DMS53 treated with DMSO at 0.1 percent for 48 hours (cell line): ENCODE measurements at regions not wholly inside any gene's neighbourhood (a gene's known extent, or its start where the extent isn't known, plus 50 kb on each side); places are given as distances from the start of the nearest gene placed in this dataset.
A peak's percentile ranks its signal among the peaks of the same experiment; 100 is the strongest.
"Not testable (repeated sequence)": the region's sequence is repeated elsewhere in the genome, so short reads cannot be mapped to it uniquely, and the experiment has no call there.

Source experiments
- DNase-seq: peaks from one replicate; lab custom pipeline; 2025; ENCODE audit not compliant: unreplicated experiment; lab: John Stamatoyannopoulos, UW

DNA sequence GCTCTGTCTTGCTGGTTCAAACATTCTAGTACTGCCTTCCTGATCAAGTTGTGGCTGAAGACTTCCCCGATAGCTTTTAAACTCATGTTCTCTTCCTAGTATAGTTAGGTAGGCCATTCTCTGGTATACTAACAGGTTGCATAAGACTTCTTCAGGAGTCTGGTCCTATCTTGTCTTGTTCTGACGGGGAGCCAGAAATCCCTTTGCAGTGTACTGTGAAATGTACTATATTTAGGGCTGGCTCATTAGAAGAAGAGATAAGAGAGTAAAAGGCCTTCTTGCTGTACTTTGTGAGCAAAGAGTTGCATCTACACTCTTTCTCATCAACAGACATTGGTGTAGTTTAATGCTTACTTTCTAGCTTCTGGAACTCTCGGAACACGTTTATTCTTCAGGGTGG, 331.9 kb downstream of the NUP35 start:
- no peak for DNase-seq

DNA sequence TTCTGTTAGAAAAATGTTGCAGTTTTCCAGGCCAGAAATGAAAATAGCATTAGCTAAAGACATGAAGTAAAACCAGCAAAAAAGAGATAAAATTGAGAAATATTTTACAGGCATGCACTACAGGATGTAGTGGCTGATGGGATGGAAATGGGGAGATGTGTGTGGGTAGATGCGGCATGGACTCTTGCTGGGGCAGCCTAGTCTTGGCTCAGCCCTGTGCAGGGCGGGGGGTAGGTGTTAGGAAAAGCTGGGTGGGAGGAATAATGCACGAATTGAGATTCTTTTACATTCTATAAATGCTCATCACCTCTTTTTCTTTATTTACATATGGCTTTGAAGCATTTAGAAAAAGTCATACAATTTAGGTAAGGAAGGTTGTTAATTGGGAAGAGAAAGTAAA, 334.2 kb downstream of the NUP35 start:
- DNase-seq = no peak

DNA sequence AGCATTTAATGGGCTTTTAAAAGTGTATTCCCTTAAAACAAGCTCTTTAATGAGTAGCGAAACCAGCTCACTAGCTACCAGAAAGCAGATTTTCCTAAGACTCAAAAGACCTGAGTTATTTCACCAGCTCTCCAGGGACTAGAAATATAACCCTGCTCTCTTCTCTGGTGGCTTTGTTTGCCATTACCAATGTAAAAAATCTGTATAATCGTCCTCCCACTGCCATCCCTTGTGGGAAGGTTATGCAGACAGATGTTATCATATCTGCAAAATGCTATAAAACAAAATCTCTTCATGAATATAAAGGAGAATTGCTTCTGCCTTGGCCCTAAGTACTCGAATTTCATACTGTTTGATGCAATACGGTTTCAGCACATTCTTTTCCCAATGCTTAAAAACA, 335.2 kb downstream of the NUP35 start:
- no peak for DNase-seq

DNA sequence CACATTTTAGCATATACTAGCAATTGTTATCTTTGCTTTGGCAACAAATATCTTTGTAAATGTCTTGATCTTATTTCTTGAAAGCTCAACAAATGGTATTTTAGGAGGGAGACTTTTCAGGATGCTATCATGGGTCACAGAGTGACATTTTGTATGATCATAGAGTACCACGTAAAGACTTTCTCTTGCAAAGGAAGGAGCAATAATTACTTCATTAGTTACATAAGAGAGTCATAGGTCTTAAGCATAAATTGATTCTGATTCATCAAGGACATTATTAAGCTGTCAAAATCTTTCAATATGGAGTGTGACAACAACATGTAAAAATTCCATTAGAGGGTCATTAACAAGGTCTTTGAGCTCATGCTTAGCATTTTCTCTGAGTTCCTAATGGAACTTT, 339.6 kb downstream of the NUP35 start:
- no peak for DNase-seq

DNA sequence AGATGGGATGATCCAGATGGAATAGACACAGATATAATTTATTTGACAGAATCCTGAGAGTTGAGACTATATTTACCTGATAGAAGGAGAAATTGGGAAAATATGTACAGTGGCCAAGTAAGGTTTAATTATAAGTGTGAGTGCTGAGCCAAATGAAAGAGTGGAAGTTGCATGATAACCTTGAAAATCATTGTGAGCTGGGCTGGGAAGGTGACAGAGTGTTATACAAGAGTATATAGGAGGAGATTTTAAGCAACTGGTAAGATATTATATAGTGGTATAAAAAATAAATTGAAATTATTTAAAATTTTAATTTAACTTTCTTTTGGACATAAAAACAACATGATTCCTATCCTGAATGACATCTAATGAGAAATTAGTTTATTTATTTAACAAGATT, 340.8 kb downstream of the NUP35 start:
- DNase-seq = no peak

DNA sequence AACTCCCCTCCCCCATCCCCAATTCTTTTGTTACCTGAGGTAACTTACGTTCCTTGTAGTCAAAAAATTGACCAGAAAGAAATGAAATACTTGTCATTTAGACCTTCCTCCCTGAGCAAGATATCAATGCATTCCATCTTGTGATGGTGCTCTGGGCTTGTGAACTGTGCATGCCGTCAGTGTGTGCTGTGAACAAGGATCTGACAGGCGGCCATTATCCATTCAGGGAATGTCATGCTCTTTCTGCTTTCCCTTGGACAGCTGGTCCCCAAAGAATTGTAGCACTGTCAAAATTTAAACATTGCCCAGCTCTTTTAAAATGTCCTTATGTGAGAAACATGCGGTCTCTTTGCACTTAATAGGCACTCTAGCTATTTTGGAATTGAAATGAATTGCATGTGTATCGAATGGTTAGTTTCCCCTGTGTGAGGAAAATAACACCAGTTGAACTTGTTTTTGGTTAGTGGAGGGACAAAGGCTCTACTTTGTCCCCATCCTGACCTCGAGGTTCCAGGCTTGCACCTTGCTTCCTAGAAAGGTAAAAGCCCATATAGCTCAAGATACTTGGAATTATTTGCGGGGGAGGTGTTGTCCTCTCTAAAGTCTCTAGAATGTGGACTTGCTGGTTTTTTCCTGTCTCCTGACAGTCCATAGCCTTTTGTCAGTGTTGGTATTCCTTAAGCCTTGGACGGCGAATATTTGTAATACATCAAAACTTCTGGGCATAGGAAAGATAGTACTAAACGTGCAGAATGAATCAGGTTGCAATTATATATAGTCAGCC, 350.9 kb downstream of the NUP35 start:
- no peak for DNase-seq

DNA sequence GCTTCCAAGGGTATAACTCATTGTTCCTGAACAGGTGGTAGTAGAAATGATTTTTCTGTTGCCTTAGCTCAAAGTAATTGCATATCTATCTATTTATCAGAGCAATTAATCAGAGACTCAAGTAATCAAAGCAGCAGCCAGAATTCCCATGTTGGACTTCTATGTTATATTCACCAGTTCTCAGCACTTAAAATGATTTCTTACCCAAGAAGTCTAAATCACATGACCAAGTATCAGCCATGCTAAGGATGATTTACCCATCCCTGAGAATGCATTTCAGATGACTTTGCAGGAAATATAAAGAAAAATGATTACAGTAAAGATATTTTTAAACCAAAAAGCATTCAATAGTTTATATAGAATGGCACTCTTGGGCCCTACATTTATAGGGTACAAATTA, 352.2 kb downstream of the NUP35 start:
- no peak for DNase-seq

DNA sequence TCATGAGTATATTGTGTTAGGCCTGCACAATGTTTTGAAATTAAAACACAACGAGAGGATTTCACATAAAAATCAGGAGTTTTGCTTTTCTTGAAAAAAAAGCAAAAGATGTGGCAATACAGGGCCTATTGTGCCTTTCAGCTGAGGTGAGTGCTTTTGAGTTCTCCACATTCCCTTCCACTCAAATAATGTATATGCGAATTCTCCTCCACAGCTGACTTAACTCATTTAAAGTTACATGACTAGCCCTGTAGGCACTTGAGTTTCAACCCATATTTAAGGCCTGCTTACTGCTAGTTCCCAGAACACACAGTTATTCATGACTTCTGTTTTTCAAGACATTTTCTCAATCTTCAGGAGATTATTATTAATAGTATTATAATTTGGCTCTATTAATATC, 353.1 kb downstream of the NUP35 start:
- no peak for DNase-seq

DNA sequence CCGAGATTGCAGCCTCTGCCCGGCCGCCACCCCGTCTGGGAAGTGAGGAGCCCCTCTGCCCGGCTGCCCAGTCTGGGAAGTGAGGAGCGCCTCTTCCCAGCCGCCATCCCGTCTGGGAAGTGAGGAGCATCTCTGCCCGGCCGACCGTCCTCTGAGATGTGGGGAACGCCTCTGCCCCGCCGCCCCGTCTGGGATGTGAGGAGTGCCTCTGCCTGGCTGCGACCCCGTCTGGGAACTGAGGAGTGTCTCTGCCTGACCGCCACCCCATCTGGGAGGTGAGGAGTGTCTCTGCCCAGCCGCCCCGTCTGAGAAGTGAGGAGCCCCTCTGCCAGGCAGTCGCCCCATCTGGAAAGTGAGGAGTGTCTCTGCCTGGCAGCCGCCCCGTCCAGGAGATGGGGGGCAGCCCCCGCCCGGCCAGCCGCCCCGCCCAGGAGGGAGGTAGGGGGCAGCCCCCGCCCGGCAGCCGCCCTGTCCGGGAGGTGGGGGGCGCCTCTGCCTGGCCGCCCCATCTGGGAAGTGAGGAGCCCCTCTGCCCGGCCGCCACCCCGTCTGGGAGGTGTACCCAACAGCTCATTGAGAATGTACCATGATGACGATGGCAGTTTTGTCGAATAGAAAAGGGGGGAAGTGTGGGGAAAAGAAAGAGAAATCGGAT, 354.8 kb downstream of the NUP35 start:
- not testable (repeated sequence) for DNase-seq

DNA sequence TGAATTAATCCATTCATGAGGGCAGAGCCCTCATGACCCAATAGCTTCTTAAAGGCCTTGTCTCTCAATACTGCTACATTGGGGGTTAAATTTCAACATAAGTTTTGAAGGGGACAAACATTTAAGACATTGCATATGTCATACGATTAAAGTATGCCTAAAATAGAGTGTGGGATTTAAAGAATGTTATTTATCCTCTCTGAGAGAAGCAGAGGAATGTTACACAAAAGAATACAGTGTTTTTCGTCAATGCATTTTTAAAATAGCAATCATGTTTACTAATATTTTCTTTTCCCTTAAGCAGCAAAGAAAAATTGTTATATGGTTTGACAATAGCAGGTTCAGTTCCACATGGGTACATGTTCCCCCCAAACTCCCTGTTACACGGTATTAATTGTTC, 363.1 kb downstream of the NUP35 start:
- DNase-seq = no peak

DNA sequence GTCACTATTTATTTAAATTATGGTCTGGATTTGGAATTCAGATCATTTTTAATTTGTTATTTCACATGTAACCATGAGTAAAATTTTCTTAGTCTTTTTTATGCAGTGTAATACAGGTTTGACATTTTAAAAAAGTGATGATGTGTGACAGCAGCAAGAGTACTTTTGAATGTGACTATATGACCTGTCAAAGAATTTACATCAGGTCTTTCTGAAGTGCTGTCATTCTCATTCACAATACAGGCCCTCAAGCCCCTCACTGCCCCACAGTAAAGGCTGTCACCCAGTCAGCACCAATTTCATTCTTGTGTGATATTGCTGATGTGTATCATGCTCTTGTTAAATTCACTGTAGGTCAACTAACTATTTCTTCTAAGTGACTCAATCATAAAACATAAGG, 364.2 kb downstream of the NUP35 start:
- no peak for DNase-seq

DNA sequence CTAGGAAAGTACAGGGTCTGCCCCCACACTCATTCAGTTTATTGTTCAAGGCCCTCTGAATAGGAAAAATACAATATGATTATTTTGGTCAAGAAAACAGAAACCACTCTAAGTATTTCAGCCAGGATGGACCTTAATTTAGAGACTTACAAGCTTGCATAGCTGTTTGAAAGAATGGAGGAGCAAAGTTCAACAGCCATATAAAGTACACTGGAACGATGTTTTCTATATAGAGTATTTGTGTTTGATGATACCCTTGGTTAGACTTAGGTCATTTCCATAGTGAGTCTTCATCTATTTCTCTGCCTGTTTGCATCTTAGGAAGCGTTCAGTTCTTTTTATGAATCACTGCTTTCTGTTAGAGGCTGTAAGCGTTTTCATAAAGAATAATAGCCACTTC, 366.2 kb downstream of the NUP35 start:
- DNase-seq = no peak

DNA sequence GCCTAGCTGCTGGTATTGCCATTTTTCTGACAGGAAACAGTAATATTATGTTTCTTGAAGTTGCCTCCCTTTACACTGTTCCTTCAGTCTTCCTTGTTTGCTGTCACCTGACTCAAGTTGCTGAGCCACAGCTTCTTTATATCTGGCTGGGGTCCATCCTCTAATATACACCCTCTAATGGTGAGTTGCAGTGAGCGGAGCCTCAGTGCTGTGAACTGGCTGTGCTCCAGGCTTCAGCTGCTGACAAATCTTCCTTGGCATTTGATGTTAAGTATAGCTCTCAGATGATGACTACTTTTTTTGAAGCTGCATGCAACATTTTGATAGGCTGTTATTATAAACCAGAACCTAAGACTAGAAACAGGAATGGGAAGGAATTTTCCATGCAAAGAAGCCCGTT, 366.7 kb downstream of the NUP35 start:
- no peak for DNase-seq

DNA sequence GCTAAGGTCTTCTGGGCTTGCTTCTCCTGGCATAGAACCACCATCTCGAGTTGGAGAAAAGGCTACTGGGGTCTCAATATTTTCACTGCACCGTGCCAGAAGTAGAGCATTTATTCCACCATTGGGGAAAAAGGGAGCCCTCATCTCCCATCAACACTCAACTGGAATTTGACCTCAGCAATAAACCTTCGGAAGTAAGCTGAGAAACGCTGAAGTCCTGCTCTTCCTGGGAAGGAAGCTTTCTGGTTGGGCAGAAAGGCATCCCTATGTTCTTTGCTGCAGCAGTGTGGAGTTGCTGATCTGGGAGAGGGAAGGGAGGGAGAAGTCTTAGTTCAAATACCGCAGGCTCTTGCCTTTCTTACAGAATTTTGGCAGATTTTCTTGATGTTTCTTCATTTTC, 368.8 kb downstream of the NUP35 start:
- no peak for DNase-seq

DNA sequence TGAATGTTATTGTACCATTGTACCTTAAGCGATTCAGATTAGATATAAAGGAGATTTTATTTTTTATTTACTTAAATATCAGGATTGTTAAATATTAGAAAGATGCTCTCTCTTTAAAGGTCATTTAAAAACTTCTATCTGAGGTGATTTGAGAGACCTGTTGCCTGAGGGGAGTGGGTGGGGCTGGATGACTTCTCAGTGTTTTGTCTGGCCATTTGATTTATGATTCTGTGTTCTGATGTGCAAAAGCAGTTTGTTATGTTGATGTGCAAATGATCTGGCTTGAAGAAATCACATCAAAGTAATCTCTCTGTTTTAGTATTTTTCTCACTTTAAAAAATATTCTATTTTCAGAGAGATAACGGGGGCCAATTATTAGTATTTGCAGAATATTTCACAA, 370.8 kb downstream of the NUP35 start:
- no peak for DNase-seq

DNA sequence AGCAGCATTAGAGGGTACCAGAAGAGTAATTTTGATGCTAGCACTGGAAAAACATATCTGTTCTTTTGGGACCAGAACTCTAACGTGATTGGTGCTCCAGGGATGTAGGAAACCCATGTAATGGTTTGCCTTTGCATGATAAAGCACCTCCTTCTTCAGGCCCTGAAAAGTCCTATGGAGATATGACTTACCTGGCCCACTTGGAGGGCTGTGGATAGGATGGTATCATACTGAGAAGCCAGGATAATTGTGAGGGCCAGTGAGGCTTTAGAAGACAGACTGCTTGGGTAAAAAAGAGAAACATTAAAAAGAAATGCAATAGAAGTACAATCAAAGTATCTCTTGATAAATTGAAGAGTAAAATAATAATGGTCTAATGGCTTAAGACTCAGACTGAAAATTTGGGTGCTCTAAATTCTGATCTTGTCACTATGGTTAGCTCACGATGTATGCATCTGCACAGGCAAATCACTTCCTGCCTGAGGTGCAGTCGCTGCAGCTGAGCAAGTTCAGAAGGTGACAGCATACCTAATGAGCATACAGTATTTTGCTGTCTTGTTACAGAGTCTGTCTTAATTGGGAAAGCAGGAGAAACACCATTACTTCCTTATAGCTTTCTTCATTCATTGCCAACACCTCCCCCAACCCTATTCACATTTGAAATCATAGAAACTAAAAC, 371.5 kb downstream of the NUP35 start:
- no peak for DNase-seq

DNA sequence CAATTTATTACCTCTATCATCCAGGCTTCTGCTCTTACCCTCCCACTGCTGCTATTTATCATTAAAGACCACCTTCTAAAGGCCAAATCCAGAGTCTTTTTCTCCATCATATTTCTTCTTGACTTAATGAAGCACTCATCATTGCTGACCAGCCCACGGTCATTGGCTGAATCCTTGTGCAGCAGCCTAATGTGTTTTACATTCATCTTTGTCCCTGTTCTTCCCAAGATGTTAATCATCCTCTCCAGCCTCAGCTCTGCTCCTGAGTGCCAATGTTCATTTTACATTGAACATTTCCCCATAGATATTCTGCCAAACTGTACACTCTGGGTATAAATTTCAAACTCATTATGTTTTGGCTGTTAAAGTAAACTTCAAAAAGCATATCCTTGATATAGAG, 373.6 kb downstream of the NUP35 start:
- DNase-seq = no peak

DNA sequence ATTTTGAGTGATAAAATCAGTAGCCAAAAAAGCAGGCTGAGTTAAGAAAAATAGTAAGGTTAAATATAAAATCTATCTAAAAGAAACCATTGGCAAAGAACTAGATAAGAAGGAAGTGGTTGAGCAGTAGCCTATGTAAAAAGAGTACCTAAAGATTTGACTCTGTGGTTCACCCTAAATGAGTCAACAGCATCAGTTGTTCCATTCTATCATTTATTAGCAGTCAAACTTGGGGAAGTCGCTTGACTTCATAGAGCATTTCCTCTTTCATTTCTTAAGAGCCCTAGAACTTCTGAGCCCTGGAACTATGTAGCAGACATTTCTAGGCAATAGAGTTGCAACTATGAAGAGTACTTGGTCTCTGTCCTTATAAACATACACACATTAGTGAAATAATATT, 381.7 kb downstream of the NUP35 start:
- DNase-seq = no peak

DNA sequence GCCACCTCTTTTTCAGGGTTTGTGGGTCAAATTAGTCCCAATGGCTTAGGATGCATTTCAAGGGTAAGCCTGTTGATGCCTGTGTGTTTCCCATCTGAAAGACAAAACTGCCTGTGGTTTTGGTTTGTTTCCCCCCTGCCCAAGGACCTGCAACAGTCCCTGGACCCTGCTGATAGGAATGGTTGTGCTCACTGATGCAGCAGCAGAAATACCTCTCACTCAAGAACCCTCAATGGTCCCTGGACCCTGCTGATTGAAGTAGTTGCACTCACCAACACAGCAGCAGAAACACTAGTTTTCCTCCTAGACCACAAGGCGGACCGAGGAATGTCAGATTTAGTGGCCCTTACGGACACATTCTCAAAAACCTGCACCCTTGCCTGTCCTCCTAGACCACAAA, 386.9 kb downstream of the NUP35 start:
- DNase-seq = no peak

DNA sequence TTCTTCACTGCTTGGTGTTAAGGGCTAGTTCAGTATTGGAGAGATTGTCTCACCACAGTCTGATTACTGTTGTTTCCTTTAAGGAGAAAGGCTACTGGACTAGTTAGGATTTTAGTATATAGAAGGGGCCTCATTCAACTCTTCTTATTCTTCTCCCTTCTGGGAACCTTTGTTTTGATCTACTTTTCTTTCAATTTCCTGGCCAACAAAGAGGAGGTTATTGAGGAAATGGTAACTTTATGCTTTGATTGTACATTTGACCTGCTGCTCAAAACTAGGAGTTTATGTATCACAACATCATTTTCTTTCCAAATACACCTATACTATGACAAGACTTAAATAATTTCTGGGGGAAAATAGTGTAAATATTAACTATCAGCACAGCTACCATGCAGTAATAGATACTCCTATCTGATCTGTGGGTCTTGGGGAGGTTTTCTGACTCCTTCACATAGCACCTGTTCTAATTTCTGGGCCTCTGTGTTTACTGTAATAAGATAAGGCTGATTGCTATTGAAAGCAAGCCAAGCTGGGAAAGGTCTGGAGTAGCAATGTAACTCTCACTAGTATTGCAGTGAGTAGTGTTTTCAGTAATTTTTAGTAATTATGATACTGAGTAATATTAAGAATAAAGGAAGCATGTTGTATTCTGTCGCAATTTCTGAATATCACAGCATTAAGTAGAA, 395.3 kb downstream of the NUP35 start:
- peak; percentile 23 for DNase-seq

DNA sequence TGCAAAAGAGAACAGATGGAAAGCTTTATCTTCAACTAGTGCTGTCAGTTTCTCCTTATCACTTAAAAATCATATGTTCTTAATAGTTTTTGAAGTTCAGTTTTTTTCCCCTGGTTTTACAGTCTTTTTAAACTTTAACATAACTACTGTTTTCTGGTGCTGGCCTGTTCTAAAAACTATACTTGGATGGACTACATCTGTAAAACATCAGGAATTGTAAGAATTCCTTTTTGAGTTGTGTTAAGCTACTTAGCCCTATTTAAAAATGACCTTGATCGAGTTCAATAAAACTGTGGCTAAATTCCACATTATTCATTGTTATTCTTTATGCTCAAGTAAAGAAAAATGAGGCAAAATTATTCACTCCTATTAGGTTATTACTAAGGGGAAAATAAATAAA, 397.7 kb downstream of the NUP35 start:
- no peak for DNase-seq
